Gastroesophageal sphincter (tissue), 3 donors: ENCODE measurements at regions not wholly inside any gene's neighbourhood (a gene's known extent, or its start where the extent isn't known, plus 50 kb on each side); places are given as distances from the start of the nearest gene placed in this dataset.

Source experiments
- POLR2A ChIP-seq, 2 donors: fragments of 450-650 bp; IDR thresholded peaks; one replicate each; pipeline ENCODE4 v1.6.1; 2017; ENCODE audit warnings: antibody characterized with exemption in 2 of 2, mild to moderate bottlenecking in 2 of 2, moderate library complexity in 1 of 2
- POLR2AphosphoS5 ChIP-seq: sonication (generic); formaldehyde crosslinking; IDR thresholded peaks from one replicate; pipeline ENCODE4 v1.6.1; 2017; ENCODE audit warnings: antibody characterized with exemption
- TF ChIP-seq, protein P1 (sequence below), 4 experiments: fragments of 200-600 bp in 2 of 4; fragments of 450-650 bp in 2 of 4; sonication (generic) in 1 of 4; IDR thresholded peaks; one replicate each; pipeline ENCODE4 v1.5.1; 2017 to 2019; ENCODE audit warnings: antibody characterized with exemption in 4 of 4, mild to moderate bottlenecking in 2 of 4, moderate library complexity in 2 of 4

DNA sequence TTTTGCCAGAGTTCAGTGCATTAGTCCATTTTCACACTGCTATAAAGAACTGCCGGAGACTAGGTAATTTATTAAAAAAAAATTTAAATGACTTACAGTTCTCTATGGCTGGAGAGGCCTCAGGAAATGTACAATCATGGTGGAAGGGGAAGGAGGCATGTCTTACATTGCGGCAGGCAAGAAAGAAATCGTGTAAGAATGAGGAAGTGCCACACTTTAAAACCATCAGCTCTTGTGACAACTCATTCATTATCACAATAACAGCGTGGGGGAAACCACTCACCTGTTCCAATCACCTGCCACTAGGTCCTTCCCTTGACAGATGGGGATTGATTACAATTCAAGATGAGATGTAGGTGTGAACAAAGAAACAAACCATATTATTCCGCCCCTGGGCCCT is 1361.4 kb downstream of the NSUN3 start:
- TF ChIP-seq, protein P1, sequence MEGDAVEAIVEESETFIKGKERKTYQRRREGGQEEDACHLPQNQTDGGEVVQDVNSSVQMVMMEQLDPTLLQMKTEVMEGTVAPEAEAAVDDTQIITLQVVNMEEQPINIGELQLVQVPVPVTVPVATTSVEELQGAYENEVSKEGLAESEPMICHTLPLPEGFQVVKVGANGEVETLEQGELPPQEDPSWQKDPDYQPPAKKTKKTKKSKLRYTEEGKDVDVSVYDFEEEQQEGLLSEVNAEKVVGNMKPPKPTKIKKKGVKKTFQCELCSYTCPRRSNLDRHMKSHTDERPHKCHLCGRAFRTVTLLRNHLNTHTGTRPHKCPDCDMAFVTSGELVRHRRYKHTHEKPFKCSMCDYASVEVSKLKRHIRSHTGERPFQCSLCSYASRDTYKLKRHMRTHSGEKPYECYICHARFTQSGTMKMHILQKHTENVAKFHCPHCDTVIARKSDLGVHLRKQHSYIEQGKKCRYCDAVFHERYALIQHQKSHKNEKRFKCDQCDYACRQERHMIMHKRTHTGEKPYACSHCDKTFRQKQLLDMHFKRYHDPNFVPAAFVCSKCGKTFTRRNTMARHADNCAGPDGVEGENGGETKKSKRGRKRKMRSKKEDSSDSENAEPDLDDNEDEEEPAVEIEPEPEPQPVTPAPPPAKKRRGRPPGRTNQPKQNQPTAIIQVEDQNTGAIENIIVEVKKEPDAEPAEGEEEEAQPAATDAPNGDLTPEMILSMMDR (IDR thresholded peaks at IDR 0.05) = no peak
- TF ChIP-seq POLR2A (IDR thresholded peaks at IDR 0.05) (no peak), POLR2AphosphoS5 (no peak)
